GM23338 (cell line): ENCODE measurements at regions not wholly inside any gene's neighbourhood (a gene's known extent, or its start where the extent isn't known, plus 50 kb on each side); places are given as distances from the start of the nearest gene placed in this dataset.

Experiments
- CREB1 ChIP-seq: fragments of 250-450 bp; sonication (Bioruptor Pico); IDR thresholded peaks from 2 replicates; pipeline ENCODE4 v1.5.0; 2020; ENCODE audit warnings: low read depth, mild to moderate bottlenecking, moderate library complexity
- CTCF ChIP-seq, 2 experiments: fragments of 200-600 bp in 1 of 2; sonication (generic) in 1 of 2; conservative IDR thresholded peaks; 2 replicates each; pipeline versions ENCODE4 v1.5.1 to v1.6.1; 2016 to 2017; ENCODE audit warnings: antibody characterized with exemption in 2 of 2, low read depth in 2 of 2, mild to moderate bottlenecking in 2 of 2, moderate library complexity in 1 of 2
- ETS1 ChIP-seq: IDR thresholded peaks from 2 replicates; pipeline ENCODE4 v1.6.1; 2016; ENCODE audit warnings: antibody characterized with exemption
- EZH2 ChIP-seq: fragments of 200-600 bp; sonication (generic); IDR thresholded peaks from one replicate; pipeline ENCODE4 v1.8.0; 2017; ENCODE audit warnings: antibody characterized with exemption, mild to moderate bottlenecking, low read depth; ENCODE audit not compliant: unreplicated experiment
- EZH2phosphoT487 ChIP-seq: fragments of 200-600 bp; sonication (generic); IDR thresholded peaks from one replicate; pipeline ENCODE4 v1.8.1; 2018; ENCODE audit warnings: antibody characterized with exemption; ENCODE audit not compliant: unreplicated experiment
- POLR2AphosphoS5 ChIP-seq: IDR thresholded peaks from 2 replicates; pipeline ENCODE4 v1.6.1; 2016; ENCODE audit warnings: antibody characterized with exemption, low read depth

- no peak for TF ChIP-seq CTCF (conservative IDR thresholded peaks at IDR 0.05; ENCODE audit: low read depth in 2 of 2)
- no peak for TF ChIP-seq POLR2AphosphoS5
- no peak for TF ChIP-seq EZH2phosphoT487
- TF ChIP-seq CREB1 (CRISPR knock-in tag): no peak
- TF ChIP-seq ETS1: no peak
- TF ChIP-seq EZH2: no peak
Observed at GRCh38 chr7:131800531-131800930, 244.1 kb upstream of the PODXL start.
